GM12874 (cell line): ENCODE measurements at regions not wholly inside any gene's neighbourhood (a gene's known extent, or its start where the extent isn't known, plus 50 kb on each side); places are given as distances from the start of the nearest gene placed in this dataset.

ENCODE experiments used
- CTCF ChIP-seq: IDR thresholded peaks from 2 replicates; pipeline ENCODE4 v1.5.1; 2011; ENCODE audit warnings: low read depth, mild to moderate bottlenecking, control low read depth, low read length, moderate library complexity; ENCODE audit not compliant: insufficient read depth

DNA sequence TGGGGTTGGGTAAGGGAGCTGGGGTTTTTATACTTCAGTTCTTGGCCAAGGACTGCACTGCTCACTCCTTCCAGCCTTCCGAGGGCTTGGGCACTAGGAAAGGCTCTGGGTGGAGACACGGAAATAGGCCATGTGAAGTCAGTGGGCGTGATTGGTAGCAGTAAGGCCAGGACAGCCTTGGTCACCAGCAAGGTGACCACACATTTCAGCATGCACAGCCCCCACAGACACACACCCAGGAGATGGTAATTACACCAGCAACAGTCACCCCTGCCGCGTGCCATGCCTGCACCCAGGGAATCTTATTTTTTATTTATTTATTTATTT, 252.5 kb downstream of the SEC14L1 start:
- no peak for TF ChIP-seq CTCF

- no peak for TF ChIP-seq CTCF
Observed at GRCh38 chr17:77393867-77394539, 253.2 kb downstream of the SEC14L1 start.

GRCh38 chr17:77394540-77395295, 253.9 kb downstream of the SEC14L1 start:
- no peak for TF ChIP-seq CTCF

GRCh38 chr17:77395501-77396048, 254.8 kb downstream of the SEC14L1 start:
- TF ChIP-seq CTCF, result no peak

GRCh38 chr17:77396610-77397009, 255.8 kb downstream of the SEC14L1 start:
- no peak for TF ChIP-seq CTCF

GRCh38 chr17:77398274-77398673, 257.5 kb downstream of the SEC14L1 start:
- TF ChIP-seq CTCF, result no peak

- no peak for TF ChIP-seq CTCF
Observed at GRCh38 chr17:77399319-77399957, 258.7 kb downstream of the SEC14L1 start.
